GM18909 (cell line): ENCODE measurements at regions not wholly inside any gene's neighbourhood (a gene's known extent, or its start where the extent isn't known, plus 50 kb on each side); places are given as distances from the start of the nearest gene placed in this dataset.

Experiments
- ATAC-seq: cut with Tn5 transposase; IDR thresholded peaks from one replicate; pipeline ENCODE4 v1.9.1; 2021; ENCODE audit warnings: mild to moderate bottlenecking; ENCODE audit not compliant: unreplicated experiment, poor library complexity

DNA sequence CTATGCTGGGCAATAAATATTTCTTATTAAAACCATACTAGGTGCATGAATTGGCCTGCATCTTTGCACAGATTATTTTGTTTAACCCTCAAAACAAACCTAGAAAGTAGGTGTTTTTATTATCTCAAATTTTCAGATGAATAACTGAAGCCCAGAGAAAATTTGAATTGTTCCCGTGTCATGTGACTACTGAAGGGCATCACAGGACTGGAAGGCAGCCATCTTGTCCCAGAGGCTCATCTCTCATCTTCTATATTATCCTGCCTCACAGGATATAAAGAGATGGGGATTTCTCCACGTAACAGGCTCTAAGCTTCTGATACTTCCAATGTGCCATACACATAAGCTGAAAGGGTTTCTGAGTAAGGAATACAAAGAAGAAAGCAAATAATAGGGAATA, 84.0 kb upstream of the ODAD2 start:
- no peak for ATAC-seq

DNA sequence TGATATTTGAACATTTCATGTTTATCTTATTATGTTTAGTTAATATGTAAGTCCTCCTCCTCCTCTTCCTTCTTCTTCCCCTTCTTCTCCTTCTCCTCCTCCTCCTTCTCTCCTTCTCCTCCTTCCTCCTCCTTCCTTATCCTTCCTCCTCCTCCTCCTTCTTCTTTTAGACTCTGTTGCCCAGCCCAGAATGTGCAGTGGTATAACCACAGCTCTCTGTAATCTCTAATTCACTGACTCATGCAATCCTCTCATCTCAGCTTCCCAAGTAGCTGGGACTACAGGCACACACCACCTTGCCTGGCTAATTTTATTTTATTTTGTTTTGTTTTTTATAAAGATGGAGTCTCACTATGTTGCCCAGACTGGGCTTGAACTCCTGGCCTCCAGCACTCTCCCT, 83.4 kb upstream of the ODAD2 start:
- no peak for ATAC-seq

GRCh38 chr10:28077889-28078288, 79.0 kb upstream of the ODAD2 start:
- no peak for ATAC-seq

DNA sequence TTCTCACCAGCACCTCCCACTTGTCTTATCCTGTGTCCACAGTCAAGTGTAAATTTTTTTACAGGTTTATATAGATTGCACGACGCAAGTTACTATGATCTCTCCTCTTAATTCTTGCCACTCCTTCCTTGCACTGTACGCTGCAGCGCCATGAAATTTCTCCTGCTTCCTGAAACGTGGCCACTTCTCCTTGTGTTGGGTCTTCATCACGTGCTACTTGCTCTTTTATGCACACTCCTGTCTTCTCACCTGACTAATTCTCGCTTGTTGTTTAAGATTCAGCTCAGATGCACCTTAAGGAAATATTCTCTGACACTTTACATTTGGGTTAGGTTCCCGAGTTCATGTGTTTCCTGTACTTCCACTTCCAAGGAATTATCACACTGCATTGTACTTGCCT, 76.5 kb upstream of the ODAD2 start:
- no peak for ATAC-seq

GRCh38 chr10:28072573-28072972, 73.7 kb upstream of the ODAD2 start:
- ATAC-seq, result no peak

DNA sequence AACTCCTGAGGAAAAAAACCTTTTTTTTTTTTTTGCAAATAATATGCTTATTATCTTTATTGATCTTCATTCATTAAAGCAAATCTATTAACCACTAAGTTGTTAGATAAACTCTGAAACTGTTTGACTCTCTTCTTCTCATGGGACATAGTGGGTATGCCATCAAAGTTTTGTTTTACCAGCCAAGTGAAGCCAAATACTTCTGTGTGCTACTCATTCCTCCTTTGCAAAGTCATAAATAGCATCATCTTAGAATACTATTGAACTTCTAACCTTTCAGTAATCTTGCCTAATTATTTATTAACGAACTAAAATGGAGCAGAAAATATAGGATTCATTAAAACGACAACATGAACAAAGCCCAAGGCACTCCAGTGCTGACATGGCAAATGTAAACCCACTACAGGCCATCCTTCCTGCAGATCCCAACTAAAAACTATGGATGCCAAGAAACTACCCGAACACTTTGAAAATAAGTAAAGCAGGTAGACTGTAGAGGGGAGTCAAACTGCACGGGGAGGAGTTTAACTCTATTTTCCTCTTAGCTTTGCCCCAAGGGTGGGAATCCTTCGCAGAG, 61.2 kb upstream of the ODAD2 start:
- no peak for ATAC-seq

- no peak for ATAC-seq
Observed at GRCh38 chr10:28058746-28059145, 59.9 kb upstream of the ODAD2 start.

GRCh38 chr10:28054228-28054860, 55.5 kb upstream of the ODAD2 start:
- ATAC-seq, result no peak

- no peak for ATAC-seq
Observed at GRCh38 chr10:28049286-28049685, 50.4 kb upstream of the ODAD2 start.
